ENCODE measurements at regions not wholly inside any gene's neighbourhood (a gene's known extent, or its start where the extent isn't known, plus 50 kb on each side); places are given as distances from the start of the nearest gene placed in this dataset.

DNA sequence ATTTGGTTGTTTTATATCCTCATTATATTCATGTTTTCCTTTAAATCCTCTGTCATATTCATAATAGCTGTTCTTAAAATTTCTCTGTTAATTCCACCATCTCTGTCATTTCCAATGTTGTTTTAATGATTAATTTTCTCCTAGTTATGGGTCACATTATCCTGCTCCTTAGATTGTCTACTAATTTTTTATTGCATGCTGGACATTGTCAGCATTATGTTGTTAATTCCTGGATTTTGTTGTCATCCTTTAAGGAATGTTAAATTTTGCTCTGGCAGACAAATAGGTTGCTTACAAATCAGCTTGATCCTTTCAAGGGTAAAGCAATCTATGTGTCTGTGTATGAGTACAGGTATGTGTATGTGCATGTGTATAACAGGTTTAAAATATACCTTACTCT lies 393.8 kb upstream of the POU3F1 start:
- TF ChIP-seq, protein P1, sequence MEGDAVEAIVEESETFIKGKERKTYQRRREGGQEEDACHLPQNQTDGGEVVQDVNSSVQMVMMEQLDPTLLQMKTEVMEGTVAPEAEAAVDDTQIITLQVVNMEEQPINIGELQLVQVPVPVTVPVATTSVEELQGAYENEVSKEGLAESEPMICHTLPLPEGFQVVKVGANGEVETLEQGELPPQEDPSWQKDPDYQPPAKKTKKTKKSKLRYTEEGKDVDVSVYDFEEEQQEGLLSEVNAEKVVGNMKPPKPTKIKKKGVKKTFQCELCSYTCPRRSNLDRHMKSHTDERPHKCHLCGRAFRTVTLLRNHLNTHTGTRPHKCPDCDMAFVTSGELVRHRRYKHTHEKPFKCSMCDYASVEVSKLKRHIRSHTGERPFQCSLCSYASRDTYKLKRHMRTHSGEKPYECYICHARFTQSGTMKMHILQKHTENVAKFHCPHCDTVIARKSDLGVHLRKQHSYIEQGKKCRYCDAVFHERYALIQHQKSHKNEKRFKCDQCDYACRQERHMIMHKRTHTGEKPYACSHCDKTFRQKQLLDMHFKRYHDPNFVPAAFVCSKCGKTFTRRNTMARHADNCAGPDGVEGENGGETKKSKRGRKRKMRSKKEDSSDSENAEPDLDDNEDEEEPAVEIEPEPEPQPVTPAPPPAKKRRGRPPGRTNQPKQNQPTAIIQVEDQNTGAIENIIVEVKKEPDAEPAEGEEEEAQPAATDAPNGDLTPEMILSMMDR (conservative IDR thresholded peaks at IDR 0.05; ENCODE audit: low read depth, low read length), result no peak
- H3K4me3 ChIP-seq (ENCODE audit: low read depth, low read length), result no peak overlapping the region
- no peak for DNase-seq (ENCODE audit: low read depth)

DNA sequence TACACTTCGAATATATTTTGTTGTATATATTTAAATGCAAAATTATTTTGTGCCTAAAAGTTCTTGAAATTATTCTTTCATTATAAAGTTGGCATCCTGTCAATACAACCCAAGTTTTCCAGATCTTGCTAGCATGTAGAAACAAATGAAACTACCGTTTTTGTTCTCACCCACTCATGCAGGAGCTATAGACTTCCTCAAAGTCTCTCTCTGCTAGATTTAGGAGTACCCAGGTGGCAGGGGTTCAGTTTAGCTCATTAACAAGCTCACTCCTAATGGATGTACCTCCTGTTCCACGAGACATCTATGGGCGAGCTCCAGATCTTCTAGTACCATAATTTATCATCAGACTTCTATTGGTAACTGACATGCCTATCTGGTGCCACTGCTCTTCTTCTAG lies 390.2 kb upstream of the POU3F1 start:
- H3K4me3 ChIP-seq (ENCODE audit: low read depth, low read length), result no peak overlapping the region
- DNase-seq (ENCODE audit: low read depth), result no peak
- TF ChIP-seq, protein P1 (conservative IDR thresholded peaks at IDR 0.05; ENCODE audit: low read depth, low read length), result no peak

GRCh38 chr1:38436006-38436405 lies 389.4 kb upstream of the POU3F1 start:
- no peak overlapping the region for H3K4me3 ChIP-seq (ENCODE audit: low read depth, low read length)
- DNase-seq (ENCODE audit: low read depth), result no peak
- TF ChIP-seq, protein P1 (conservative IDR thresholded peaks at IDR 0.05; ENCODE audit: low read depth, low read length), result no peak

- TF ChIP-seq, protein P1 (conservative IDR thresholded peaks at IDR 0.05; ENCODE audit: low read depth, low read length), result no peak
- DNase-seq (ENCODE audit: low read depth), result no peak
- H3K4me3 ChIP-seq (ENCODE audit: low read depth, low read length), result no peak overlapping the region
Measured at GRCh38 chr1:38433084-38433722, 386.6 kb upstream of the POU3F1 start.

- TF ChIP-seq, protein P1 (conservative IDR thresholded peaks at IDR 0.05; ENCODE audit: low read depth, low read length), result no peak
- no peak for DNase-seq (ENCODE audit: low read depth)
- H3K4me3 ChIP-seq (ENCODE audit: low read depth, low read length), result no peak overlapping the region
Measured at GRCh38 chr1:38431535-38432376, 385.2 kb upstream of the POU3F1 start.

DNA sequence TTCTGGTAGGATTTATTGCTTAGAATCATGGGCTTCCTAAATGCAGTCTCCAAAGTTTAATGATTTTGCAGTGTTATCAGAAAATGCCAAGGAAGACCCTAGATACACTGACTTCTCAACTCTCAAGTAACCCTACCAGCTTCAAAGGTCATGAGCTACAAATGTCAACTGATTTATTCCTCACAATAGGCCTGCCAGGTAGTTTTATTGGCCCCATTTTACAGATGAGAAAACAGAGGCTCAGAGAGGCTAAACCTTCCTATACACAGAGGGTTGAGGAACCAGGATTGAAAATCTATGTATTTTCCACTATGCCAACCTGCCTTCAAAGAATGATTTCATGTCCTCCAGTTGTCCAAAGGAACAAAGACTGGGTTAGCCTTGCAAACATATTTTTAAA lies 384.4 kb upstream of the POU3F1 start:
- DNase-seq (ENCODE audit: low read depth), result no peak
- TF ChIP-seq, protein P1 (conservative IDR thresholded peaks at IDR 0.05; ENCODE audit: low read depth, low read length), result no peak
- H3K4me3 ChIP-seq (ENCODE audit: low read depth, low read length), result no peak overlapping the region
